ENCODE measurements at regions not wholly inside any gene's neighbourhood (a gene's known extent, or its start where the extent isn't known, plus 50 kb on each side); places are given as distances from the start of the nearest gene placed in this dataset.
"Not testable (repeated sequence)": the region's sequence is repeated elsewhere in the genome, so short reads cannot be mapped to it uniquely, and the experiment has no call there.

GRCh38 chr13:22929381-22930126, 251.2 kb upstream of the SGCG start:
- no peak for DNase-seq

- no peak for DNase-seq
Observed at GRCh38 chr13:22931576-22931975, 249.2 kb upstream of the SGCG start.

GRCh38 chr13:22932632-22933412, 248.0 kb upstream of the SGCG start:
- not testable (repeated sequence) for DNase-seq

- no peak for DNase-seq
Observed at GRCh38 chr13:22933571-22934181, 247.1 kb upstream of the SGCG start.

GRCh38 chr13:22934744-22935523, 245.8 kb upstream of the SGCG start:
- no peak for DNase-seq

- DNase-seq = no peak
Observed at GRCh38 chr13:22936228-22936627, 244.6 kb upstream of the SGCG start.

GRCh38 chr13:22937241-22937640, 243.5 kb upstream of the SGCG start:
- DNase-seq = no peak

- DNase-seq = no peak
Observed at GRCh38 chr13:22937953-22938352, 242.8 kb upstream of the SGCG start.

GRCh38 chr13:22938576-22938975, 242.2 kb upstream of the SGCG start:
- DNase-seq = no peak

- no peak for DNase-seq
Observed at GRCh38 chr13:22939157-22939556, 241.6 kb upstream of the SGCG start.

GRCh38 chr13:22940090-22940710, 240.6 kb upstream of the SGCG start:
- DNase-seq = no peak

GRCh38 chr13:22940736-22941135, 240.0 kb upstream of the SGCG start:
- no peak for DNase-seq

- DNase-seq = not testable (repeated sequence)
Observed at GRCh38 chr13:22941495-22941894, 239.3 kb upstream of the SGCG start.

- DNase-seq = not testable (repeated sequence)
Observed at GRCh38 chr13:22942831-22943230, 237.9 kb upstream of the SGCG start.

GRCh38 chr13:22944378-22944777, 236.4 kb upstream of the SGCG start:
- DNase-seq = no peak

- no peak for DNase-seq
Observed at GRCh38 chr13:22945321-22946226, 235.2 kb upstream of the SGCG start.

- DNase-seq = no peak
Observed at GRCh38 chr13:22948421-22948820, 232.4 kb upstream of the SGCG start.

GRCh38 chr13:22952018-22952417, 228.8 kb upstream of the SGCG start:
- not testable (repeated sequence) for DNase-seq

- not testable (repeated sequence) for DNase-seq
Observed at GRCh38 chr13:22955147-22955546, 225.6 kb upstream of the SGCG start.

- DNase-seq = not testable (repeated sequence)
Observed at GRCh38 chr13:22956456-22957115, 224.2 kb upstream of the SGCG start.

- DNase-seq = not testable (repeated sequence)
Observed at GRCh38 chr13:22959859-22960258, 220.9 kb upstream of the SGCG start.

Data from kidney glomerular epithelial cell (primary cell).